Suprapubic skin (tissue), 3 donors: ENCODE measurements at regions not wholly inside any gene's neighbourhood (a gene's known extent, or its start where the extent isn't known, plus 50 kb on each side); places are given as distances from the start of the nearest gene placed in this dataset.

Source experiments
- POLR2A ChIP-seq, 2 donors: fragments of 450-650 bp; IDR thresholded peaks; one replicate each; pipeline ENCODE4 v1.6.1; 2017; ENCODE audit warnings: antibody characterized with exemption in 2 of 2, mild to moderate bottlenecking in 2 of 2, moderate library complexity in 2 of 2
- TF ChIP-seq, protein P1 (sequence below), 2 donors: fragments of 200-600 bp in 1 of 2; fragments of 450-650 bp in 1 of 2; sonication (generic) in 1 of 2; IDR thresholded peaks; one replicate each; pipeline ENCODE4 v1.5.1; 2016 to 2019; ENCODE audit warnings: antibody characterized with exemption in 2 of 2, mild to moderate bottlenecking in 1 of 2, moderate library complexity in 1 of 2

DNA sequence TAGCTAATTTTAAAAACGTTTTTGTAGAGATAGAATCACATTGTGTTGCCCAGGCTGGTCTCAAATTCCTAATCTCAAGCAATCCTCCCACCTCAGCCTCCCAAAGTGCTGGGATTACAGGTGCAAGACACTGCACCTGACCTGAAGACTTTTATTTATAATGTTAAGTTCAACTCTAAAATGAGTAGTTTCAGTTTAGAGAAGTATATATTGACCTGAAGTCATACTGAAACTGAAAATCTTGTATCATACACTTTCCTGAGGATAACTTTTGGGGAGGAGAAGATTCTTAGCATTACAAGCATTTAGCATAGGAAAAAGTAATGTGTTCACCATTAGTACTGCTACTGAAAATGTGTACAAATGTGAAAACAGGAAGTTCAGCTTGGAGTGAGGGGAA, 249.3 kb downstream of the CASP12 start:
- TF ChIP-seq POLR2A (IDR thresholded peaks at IDR 0.05): no peak
- TF ChIP-seq, protein P1, sequence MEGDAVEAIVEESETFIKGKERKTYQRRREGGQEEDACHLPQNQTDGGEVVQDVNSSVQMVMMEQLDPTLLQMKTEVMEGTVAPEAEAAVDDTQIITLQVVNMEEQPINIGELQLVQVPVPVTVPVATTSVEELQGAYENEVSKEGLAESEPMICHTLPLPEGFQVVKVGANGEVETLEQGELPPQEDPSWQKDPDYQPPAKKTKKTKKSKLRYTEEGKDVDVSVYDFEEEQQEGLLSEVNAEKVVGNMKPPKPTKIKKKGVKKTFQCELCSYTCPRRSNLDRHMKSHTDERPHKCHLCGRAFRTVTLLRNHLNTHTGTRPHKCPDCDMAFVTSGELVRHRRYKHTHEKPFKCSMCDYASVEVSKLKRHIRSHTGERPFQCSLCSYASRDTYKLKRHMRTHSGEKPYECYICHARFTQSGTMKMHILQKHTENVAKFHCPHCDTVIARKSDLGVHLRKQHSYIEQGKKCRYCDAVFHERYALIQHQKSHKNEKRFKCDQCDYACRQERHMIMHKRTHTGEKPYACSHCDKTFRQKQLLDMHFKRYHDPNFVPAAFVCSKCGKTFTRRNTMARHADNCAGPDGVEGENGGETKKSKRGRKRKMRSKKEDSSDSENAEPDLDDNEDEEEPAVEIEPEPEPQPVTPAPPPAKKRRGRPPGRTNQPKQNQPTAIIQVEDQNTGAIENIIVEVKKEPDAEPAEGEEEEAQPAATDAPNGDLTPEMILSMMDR (IDR thresholded peaks at IDR 0.05): no peak
